ENCODE measurements at regions not wholly inside any gene's neighbourhood (a gene's known extent, or its start where the extent isn't known, plus 50 kb on each side); places are given as distances from the start of the nearest gene placed in this dataset.

DNA sequence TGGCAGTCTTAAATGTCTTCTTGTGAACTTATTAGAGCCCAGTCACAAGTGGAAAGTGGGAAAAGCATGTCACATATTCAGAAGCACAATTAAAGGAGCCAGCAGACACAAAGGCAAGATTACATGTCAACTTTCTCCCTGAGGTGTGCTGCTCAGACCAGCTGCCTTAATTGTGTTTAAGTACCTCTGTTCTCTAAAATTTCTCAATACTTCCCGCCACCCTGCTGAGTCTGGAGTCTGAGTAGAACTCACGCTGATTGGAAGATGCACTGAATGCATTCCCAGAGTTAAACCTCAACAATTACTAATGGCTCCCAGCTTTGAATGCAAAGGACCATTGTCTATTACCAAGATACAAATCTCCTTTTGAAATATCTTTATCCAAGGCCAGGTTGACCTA is 166.4 kb upstream of the COBL start:
- no peaks in the 10 kb centered on the region for H4K20me1 ChIP-seq (ENCODE audit: insufficient read depth, low read length)
- no peak overlapping the region for H4K91ac ChIP-seq (ENCODE audit: insufficient read depth, low read depth, low read length)
- H3K9ac ChIP-seq (ENCODE audit: low read depth, low read length): no peak overlapping the region
- H3K4ac ChIP-seq (ENCODE audit: low read depth, low read length): no peak overlapping the region
- H2BK120ac ChIP-seq (ENCODE audit: low read depth, low read length): no peak overlapping the region
- intact Hi-C loops (cut with micrococcal nuclease): no loop called here
- no peak overlapping the region for H4K8ac ChIP-seq (ENCODE audit: low read depth in 2 of 2, low read length in 2 of 2)
- in situ Hi-C loops (cut with MboI; ENCODE audit: low sequenced_read_pairs): no loop called here
- no peak overlapping the region for H3K23ac ChIP-seq (ENCODE audit: low read depth, low read length)
- TF ChIP-seq CHD1 (IDR thresholded peaks at IDR 0.05; ENCODE audit: low read depth, low read length) (no peak), MAFK (IDR thresholded peaks at IDR 0.05; ENCODE audit: low read depth, low read length) (no peak), NFE2L2 (IDR thresholded peaks at IDR 0.05; ENCODE audit: low read depth, low read length) (no peak), SMC3 (IDR thresholded peaks at IDR 0.05; ENCODE audit: low read depth, low read length) (no peak), CEBPB (IDR thresholded peaks at IDR 0.05; ENCODE audit: low read depth, low read length) (no peak), POLR2A (IDR thresholded peaks at IDR 0.05; ENCODE audit: low read depth, low read length) (no peak), MXI1 (IDR thresholded peaks at IDR 0.05; ENCODE audit: borderline replicate concordance, low read depth, low read length) (no peak), RAD21 (IDR thresholded peaks at IDR 0.05; ENCODE audit: low read length) (no peak), FOS (IDR thresholded peaks at IDR 0.05; ENCODE audit: low read depth, low read length) (no peak), MAZ (IDR thresholded peaks at IDR 0.05; ENCODE audit: borderline replicate concordance, low read depth, low read length) (no peak), RCOR1 (IDR thresholded peaks at IDR 0.05; ENCODE audit: insufficient replicate concordance, low read length) (no peak), RFX5 (IDR thresholded peaks at IDR 0.05; ENCODE audit: low read depth, low read length) (no peak), BHLHE40 (IDR thresholded peaks at IDR 0.05; ENCODE audit: low read depth, low read length) (no peak)
- TF ChIP-seq, protein P1, sequence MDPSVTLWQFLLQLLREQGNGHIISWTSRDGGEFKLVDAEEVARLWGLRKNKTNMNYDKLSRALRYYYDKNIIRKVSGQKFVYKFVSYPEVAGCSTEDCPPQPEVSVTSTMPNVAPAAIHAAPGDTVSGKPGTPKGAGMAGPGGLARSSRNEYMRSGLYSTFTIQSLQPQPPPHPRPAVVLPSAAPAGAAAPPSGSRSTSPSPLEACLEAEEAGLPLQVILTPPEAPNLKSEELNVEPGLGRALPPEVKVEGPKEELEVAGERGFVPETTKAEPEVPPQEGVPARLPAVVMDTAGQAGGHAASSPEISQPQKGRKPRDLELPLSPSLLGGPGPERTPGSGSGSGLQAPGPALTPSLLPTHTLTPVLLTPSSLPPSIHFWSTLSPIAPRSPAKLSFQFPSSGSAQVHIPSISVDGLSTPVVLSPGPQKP (IDR thresholded peaks at IDR 0.05; ENCODE audit: borderline replicate concordance, low read depth, low read length): no peak
- TF ChIP-seq, protein P2, sequence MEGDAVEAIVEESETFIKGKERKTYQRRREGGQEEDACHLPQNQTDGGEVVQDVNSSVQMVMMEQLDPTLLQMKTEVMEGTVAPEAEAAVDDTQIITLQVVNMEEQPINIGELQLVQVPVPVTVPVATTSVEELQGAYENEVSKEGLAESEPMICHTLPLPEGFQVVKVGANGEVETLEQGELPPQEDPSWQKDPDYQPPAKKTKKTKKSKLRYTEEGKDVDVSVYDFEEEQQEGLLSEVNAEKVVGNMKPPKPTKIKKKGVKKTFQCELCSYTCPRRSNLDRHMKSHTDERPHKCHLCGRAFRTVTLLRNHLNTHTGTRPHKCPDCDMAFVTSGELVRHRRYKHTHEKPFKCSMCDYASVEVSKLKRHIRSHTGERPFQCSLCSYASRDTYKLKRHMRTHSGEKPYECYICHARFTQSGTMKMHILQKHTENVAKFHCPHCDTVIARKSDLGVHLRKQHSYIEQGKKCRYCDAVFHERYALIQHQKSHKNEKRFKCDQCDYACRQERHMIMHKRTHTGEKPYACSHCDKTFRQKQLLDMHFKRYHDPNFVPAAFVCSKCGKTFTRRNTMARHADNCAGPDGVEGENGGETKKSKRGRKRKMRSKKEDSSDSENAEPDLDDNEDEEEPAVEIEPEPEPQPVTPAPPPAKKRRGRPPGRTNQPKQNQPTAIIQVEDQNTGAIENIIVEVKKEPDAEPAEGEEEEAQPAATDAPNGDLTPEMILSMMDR (conservative IDR thresholded peaks at IDR 0.05; ENCODE audit: low read depth, low read length): no peak
- TF ChIP-seq, protein P3, sequence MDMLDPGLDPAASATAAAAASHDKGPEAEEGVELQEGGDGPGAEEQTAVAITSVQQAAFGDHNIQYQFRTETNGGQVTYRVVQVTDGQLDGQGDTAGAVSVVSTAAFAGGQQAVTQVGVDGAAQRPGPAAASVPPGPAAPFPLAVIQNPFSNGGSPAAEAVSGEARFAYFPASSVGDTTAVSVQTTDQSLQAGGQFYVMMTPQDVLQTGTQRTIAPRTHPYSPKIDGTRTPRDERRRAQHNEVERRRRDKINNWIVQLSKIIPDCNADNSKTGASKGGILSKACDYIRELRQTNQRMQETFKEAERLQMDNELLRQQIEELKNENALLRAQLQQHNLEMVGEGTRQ (IDR thresholded peaks at IDR 0.05; ENCODE audit: low read depth, low read length): no peak
- no peak overlapping the region for H2AK9ac ChIP-seq (replicated peaks; ENCODE audit: low read depth, low read length, poor library complexity)
- 50% methylated on average over 2 of the region's 2 CpGs; no CpG with 5 or more reads in 1 of the 2 experiments for WGBS, 2 experiments (ENCODE audit: extremely low coverage in 2 of 2, insufficient read length in 1 of 2)
- H3K9me3 ChIP-seq (ENCODE audit: control insufficient read depth, insufficient read depth, low read length): peaks cover 13% of the 10 kb centered on the region
- no peak overlapping the region for H2BK20ac ChIP-seq (ENCODE audit: low read depth, low read length)
- no peak overlapping the region for H3K18ac ChIP-seq (ENCODE audit: low read depth, low read length)
- no peaks in the 10 kb centered on the region for H3K79me1 ChIP-seq (ENCODE audit: low read depth in 1 of 2, low read length in 2 of 2)
- no peak overlapping the region for H4K5ac ChIP-seq (ENCODE audit: low read depth, low read length)
- no peak for DNase-seq
- H3K4me1 ChIP-seq (ENCODE audit: control insufficient read depth, insufficient read depth, low read length): no peaks in the 10 kb centered on the region
- no peak overlapping the region for H3K4me2 ChIP-seq (ENCODE audit: low read depth, low read length)
- BruUV-seq (replicated peaks): no TSS peak
- H3K27me3 ChIP-seq (ENCODE audit: control insufficient read depth, insufficient read depth, low read length): no peaks in the 10 kb centered on the region
- H2AFZ ChIP-seq (replicated peaks; ENCODE audit: low read length, poor library complexity): no peak overlapping the region
- no peak overlapping the region for H3K14ac ChIP-seq (replicated peaks; ENCODE audit: low read depth, low read length)
- H3K27ac ChIP-seq (ENCODE audit: insufficient read depth, low read length): no peak overlapping the region
- ATAC-seq (ENCODE audit: low read depth): no peak
- no peak overlapping the region for H3K56ac ChIP-seq (ENCODE audit: extremely low read depth, insufficient read depth, low read length)
- no peaks in the 10 kb centered on the region for H3K9me1 ChIP-seq (ENCODE audit: insufficient read depth, low read length)
- H2BK5ac ChIP-seq (ENCODE audit: low read depth, low read length, poor library complexity, severe bottlenecking): no peak overlapping the region
- POLR2A ChIA-PET (ENCODE audit: unreplicated experiment): no interaction called here
- dilution Hi-C loops (cut with HindIII; ENCODE audit: low sequenced_read_pairs, unreplicated experiment): no loop called here
- H3K36me3 ChIP-seq (ENCODE audit: control insufficient read depth, insufficient read depth, low read length): no peaks in the 10 kb centered on the region
- no peak overlapping the region for H2AK5ac ChIP-seq (ENCODE audit: low read depth, low read length)
- H3K4me3 ChIP-seq (ENCODE audit: insufficient read depth, low read depth, low read length): no peak overlapping the region
- no peak overlapping the region for H2BK15ac ChIP-seq (ENCODE audit: low read depth, low read length)
- CTCF ChIA-PET: no interaction called here
